ENCODE measurements at regions not wholly inside any gene's neighbourhood (a gene's known extent, or its start where the extent isn't known, plus 50 kb on each side); places are given as distances from the start of the nearest gene placed in this dataset.

- TF ChIP-seq, protein P1, sequence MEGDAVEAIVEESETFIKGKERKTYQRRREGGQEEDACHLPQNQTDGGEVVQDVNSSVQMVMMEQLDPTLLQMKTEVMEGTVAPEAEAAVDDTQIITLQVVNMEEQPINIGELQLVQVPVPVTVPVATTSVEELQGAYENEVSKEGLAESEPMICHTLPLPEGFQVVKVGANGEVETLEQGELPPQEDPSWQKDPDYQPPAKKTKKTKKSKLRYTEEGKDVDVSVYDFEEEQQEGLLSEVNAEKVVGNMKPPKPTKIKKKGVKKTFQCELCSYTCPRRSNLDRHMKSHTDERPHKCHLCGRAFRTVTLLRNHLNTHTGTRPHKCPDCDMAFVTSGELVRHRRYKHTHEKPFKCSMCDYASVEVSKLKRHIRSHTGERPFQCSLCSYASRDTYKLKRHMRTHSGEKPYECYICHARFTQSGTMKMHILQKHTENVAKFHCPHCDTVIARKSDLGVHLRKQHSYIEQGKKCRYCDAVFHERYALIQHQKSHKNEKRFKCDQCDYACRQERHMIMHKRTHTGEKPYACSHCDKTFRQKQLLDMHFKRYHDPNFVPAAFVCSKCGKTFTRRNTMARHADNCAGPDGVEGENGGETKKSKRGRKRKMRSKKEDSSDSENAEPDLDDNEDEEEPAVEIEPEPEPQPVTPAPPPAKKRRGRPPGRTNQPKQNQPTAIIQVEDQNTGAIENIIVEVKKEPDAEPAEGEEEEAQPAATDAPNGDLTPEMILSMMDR (IDR thresholded peaks at IDR 0.05), result no peak
- no peak for TF ChIP-seq POLR2A (IDR thresholded peaks at IDR 0.05)
Measured at GRCh38 chr1:164922585-164922984, 363.6 kb downstream of the PBX1 start.
